HG02885 (cell line): ENCODE measurements at regions not wholly inside any gene's neighbourhood (a gene's known extent, or its start where the extent isn't known, plus 50 kb on each side); places are given as distances from the start of the nearest gene placed in this dataset.
"Not testable (repeated sequence)": the region's sequence is repeated elsewhere in the genome, so short reads cannot be mapped to it uniquely, and the experiment has no call there.

Source experiments
- ATAC-seq: cut with Tn5 transposase; IDR thresholded peaks from one replicate; pipeline ENCODE4 v1.9.1; 2021; ENCODE audit warnings: mild to moderate bottlenecking; ENCODE audit not compliant: unreplicated experiment, poor library complexity

DNA sequence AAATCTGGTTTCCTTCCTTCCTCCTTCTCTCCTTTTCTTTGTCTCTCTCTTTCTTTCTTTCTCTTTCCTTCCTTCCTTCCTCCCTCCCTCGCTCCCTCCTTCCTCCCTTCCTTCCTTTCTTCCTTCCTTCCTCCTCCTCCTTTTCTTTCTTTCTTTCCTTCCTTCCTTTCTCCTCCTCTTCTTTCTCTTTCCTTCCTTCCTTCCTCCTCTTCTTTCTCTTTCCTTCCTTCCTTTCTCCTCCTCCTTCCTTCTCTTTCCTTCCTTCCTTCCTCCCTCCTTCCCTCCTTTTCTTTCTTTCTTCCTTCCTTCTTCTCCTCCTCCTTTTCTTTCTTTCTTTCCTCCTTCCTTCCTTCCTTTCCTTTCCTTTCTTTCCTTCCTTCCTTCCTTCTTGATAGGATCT lies 61.2 kb downstream of the VIP start:
- ATAC-seq, result no peak

DNA sequence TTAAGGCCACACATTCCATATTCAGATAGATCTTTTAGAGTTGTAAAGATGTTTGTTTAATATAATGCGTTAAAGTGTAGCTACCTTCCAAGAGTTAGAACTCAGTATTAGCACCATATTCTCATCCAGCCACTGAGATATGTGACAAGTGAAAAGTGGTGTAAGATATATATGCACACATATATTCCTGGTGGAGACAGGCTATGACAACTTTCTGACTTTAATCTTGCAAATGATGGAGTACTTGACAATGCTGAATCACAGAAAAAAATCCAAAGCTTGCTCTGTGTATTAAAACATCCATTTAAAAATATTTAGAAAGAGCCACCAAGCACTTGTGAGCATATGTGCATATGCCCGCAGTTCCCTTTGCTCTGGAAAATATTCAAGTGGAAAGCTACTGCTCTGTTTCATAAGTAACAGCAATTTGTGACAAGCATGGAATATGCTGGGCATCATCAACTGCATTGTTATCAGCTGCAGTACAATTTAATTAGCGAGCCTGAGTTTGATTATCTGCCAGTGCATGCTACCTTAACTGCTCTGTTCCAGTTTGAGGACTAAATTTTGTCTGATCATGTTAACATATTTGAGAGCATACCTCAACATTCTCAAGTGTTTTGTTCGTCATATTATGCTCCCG lies 64.8 kb downstream of the VIP start:
- no peak for ATAC-seq

DNA sequence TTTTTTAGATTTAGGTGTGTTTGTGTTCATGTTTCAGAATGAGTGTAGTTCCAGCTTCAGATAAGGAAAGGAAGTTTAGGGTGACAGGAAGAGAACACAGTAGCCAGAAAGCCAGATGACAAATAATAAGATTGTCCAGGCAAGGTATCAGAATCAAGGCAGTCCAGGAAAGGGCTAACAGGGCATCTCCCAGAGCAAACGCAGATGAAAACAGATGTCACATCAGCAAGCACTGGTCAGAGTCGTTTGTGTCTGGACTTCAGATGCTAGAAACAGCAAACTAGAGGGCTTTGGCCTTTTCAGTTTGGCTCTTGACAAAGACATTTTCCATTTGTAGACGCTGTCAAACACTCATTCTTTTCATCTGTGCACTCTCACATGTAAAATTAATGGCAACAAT lies 65.5 kb downstream of the VIP start:
- no peak for ATAC-seq

DNA sequence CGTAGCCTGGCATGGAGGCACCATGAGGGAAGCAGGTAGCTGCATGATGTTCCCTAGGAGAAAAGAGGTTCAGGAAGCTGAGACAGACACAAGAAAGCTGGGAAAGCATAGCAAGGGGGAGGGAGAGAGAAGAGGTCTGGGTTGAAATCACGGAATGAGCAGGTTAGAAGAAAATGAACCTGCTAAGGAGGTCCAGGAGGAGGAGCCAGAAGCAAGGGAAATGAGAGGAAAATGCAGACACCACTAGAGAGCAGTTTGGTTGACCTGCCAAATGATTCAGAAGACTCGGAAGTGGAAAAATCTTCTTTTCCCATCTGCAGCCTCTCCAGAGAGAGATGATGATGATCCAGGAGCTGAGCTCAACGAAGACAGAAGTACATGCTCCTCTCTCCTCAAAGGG lies 70.9 kb downstream of the VIP start:
- ATAC-seq, result no peak

DNA sequence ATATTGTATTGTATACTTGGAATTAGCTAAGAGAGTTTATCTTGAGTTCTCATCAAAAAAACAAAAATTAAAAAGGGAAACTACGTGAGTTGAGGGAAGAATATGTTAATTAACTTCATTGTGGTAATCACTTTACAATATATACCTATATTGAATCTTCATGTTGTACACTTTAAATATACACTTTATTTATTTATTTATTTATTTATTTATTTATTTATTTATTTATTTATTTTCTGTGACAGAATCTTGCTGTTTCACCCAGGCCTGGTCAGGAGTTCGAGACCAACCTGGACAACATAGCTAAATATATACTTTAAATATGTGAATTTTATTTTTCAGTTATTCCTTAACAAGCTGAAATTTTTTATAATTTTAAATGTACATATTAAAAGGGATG lies 74.1 kb downstream of the VIP start:
- ATAC-seq, result no peak

DNA sequence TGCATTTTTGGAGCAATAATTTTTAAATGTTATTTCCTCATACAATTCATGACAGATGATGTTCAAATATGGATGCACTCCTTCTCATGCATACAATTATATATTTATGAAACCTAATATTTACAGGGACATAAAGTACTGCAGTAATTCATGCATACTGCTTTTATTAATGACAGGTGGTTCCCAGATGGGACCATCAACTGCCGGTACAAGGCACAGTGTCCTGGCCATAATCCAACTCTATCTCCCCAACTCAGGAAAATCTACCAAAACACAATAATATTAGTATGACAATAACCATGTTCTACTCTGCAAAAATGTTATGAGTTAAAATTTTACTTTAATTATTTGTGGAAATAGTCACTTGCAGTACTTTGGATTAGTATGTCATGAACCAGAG lies 77.8 kb downstream of the VIP start:
- ATAC-seq, result no peak

DNA sequence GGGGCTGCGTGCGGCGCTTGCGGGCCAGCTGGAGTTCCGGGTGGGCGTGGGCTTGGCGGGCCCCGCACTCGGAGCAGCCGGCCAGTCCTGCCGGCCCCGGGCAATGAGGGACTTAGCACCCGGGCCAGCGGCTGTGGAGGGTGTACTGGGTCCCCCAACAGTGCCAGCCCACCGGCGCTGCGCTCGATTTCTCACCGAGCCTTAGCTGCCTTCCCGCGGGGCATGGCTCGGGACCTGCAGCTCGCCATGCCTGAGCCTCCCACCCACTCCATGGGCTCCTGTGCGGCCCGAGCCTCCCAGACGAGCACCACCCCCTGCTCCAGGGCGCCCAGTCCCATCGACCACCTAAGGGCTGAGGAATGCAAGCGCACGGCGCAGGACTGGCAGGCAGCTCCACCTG lies 83.8 kb downstream of the VIP start:
- not testable (repeated sequence) for ATAC-seq

DNA sequence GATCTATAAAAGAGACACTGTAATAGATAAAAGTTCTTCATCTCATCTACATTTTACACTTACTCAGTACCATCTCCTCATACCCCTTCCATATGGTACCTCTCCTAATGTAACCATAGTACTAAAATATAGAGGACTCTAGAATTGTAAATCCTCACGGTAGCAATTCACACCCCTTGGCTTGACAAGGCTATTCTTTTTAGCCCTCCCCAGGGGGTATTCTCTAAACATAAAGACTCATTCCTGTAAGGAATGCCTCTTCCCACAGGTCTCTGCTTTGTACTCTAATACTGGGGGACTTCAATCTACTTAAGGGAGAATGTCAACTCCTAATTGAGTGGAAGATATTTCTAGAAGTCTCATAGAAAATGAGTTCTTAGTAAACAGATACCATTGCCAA lies 85.9 kb downstream of the VIP start:
- ATAC-seq, result no peak

DNA sequence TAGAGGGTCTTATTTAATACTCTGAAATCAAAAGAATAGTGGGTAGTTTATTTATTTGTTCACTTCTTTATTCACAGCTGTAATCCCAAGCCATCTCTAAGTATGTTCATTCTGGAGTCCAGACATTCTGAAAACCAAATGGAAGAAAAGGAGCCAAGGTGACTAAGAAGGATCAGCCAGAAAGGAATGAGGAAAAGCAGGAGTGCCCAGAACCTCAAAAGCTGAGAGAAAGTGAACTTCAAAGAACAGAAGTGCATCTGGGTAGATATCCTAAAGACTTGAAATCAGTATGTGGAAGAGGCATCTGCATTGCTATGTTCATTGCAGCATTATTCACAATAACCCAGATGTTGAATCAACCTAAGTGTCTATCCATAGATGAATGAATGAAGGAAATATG lies 94.8 kb downstream of the VIP start:
- no peak for ATAC-seq

DNA sequence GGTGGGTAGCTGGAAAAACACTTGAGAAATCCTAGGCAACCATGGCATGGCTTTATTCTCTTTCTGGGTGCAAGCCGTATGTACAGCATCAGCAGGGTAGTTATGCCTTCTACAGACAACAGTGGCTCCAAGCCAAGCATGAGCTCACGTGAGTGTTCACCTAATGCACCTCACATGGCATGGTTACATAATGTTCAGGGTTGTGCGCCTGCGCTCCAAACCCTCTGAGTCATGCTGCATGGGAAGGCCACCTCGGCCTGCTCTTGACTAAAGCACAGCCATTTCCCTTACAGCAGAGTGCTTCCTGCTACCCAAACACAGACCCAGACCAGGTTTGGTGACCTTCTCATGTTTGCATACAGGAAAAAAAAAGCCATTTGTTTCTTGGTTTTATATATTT lies 96.2 kb downstream of the VIP start:
- ATAC-seq, result no peak

DNA sequence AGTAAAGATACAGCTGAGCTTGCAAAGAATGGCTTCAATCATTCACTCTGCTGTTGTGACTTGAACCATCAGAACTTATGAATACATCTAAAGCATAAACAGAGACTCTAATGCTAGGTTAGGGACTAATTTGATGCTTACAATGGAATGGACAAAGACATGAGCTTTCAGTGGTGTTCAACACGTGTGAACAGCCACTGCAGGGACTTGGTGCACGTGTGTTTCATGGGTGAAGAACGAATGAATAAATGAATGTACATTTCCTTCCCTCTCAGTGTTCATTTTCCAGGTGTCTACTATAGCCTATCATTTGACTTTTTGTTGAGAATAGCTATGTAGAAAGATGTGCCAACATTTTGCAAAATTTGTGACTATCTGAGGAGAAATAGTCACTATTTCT lies 98.3 kb downstream of the VIP start:
- ATAC-seq, result no peak

DNA sequence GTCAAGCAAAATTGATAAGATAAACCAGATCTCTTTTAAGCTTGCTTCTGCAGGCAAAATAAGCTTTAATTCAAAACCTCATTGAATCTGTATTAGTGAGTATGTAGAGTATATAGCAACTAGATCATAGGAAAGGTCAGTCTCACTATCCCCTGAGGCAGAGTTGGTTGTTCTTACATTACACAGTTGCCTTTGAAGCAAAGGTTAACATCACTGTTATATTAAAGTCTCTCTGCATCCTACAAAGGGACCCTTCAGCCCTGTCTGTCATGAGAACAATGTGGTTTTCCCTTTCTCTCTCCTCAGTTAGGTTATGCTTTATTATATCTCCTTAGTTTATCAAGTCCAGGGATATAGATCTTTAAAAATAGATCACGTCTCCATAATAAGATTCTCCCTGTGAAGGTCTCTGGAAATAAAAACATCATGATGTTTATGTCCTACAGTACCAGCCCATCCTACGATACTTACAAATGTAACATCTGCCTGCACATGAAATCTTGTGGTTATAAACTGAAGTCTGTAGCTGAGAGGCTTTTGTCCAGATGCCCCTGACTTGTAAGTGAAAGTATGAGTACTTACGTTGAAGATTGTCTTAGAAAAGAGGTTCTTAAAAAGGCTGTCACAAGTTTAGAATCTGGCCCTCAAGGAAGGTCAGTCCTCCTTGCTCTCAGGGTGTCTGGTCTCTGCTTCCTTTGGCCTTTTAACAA lies 103.6 kb downstream of the VIP start:
- ATAC-seq, result no peak

DNA sequence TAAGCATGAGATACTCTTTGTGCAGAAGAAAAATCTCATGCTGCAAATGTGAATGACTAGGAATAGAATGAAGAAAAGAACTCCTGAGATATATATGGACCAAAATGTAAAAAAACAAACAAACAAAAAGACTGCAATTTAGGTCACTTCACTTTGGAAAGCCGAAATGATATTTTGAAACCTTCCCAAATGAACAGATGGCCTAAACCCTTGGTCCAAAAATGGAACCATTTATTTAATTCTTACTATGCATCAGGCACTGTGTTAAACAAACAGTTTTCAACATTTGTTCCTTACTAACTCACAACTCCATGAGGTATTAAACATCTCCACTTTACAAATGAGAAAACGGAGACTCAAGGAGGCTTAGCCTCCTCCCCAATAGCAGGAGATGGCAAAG lies 107.5 kb downstream of the VIP start:
- no peak for ATAC-seq

DNA sequence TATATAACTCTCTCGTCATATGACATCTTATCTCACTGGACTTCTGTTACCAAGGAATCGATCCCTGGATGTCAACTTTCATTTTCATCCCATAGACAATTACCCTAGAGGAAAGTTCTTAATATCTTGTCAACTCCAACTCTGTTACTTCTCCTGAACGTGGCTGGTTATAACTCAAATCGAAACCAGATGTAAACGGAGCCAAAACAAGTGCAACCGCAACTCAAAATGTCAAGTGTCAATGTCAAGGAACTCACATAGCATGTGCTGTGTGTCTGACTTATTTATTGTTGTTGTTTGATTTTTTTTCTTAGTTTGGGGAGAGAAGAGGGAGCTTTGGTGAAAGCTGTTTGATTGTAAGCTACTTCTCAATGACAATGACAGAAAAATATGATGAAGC lies 108.6 kb downstream of the VIP start:
- peak; percentile 85 for ATAC-seq

DNA sequence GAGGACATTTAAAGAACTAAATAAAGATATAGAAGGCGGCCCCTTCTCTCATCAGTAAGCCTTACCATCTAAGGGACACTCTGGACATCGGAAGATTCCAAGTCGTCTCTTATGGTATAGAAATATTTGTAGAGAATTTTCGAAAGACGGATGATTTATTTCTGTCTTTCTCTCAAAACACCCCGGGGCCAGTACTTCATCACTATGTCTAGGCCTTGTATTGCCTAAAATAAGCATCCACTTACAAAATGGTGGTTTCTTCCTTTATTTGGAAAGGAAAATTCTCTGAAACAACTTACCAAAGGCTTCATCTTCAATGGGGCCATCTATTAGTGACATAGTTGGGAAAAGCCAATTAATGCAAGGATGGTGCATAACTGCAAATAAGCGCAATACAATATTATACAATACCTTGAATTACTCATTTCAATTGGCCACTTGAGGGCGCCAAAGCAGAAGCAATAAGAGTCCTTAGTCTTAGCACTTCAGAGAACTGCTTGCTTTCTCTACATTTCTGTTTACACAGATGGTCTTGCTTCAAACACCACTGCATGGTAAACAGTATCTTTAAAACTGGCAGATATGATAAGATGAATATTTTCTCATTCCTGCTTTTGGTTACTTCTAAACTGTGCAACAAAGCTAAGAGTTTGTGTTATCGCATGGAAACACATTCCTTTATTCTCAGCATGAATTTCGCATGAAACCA lies 113.2 kb downstream of the VIP start:
- ATAC-seq, result peak; percentile 88

DNA sequence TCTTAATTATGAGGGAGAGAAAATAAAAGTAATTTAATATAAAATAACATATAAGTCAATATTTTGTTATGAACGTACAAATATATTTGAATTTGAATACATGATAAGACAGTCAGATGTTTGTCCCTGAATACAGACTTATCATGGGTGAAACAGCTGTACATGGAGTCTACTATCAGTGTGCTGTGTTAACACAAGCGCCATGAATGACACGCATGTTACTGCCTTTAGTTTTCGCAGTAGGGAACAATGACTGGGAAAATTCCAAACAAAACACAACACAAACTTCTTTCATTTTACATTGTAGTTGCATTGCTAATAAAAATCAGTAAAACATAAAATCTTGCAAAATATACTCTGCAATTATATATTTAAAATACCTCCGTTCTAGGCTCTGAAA lies 108.6 kb downstream of the FBXO5 start:
- ATAC-seq, result no peak

DNA sequence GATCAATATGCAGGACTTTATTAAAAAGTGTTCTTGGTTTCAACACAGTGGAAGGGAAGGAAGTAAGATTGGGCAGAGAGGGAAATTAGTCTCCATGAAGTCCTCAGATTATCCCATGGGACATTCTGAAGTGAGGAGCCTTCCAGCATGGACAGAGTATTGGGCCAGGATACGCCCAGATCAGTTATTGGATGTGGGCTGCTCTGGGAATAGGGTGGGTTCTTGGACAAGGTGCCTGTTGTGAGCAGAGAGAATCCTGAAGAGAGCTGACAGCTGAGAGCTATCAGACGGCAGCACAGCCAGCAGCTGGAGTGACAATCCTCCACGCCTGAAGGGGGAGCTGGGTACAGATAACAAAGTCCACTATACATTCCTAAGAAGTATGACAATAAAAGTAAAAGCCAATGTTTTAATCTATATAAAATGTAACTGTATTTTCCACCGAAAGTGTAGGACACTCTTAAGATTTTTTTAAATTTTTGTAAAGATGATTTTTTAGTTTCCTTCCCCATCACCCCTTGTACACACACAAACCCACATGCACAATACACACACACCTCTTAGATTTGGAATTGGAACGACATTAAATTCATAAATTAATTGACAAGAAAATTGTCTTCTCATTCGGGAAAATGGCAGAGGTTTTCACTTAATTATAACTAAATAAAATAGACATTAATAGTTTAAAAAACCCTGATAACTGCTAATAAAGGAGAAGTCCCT lies 107.8 kb downstream of the FBXO5 start:
- no peak for ATAC-seq

DNA sequence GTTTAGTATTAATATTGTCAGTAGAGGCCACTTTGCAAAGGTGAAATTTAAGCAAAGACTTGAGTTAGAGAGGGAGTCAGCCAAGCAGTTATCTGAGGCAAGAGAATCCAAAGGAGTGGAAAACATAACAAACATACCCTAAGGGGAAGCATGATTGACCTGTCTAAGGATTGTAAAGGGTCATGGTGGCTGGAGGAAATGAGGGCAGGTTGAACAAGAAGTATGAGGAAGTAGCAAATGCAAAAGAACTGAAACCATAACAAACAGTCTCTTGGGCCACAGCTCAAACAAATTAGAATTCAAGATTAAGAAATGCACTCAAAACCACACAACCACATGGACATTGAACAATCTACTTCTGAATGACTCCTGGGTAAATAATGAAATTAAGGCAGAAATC lies 103.2 kb downstream of the FBXO5 start:
- ATAC-seq, result no peak

DNA sequence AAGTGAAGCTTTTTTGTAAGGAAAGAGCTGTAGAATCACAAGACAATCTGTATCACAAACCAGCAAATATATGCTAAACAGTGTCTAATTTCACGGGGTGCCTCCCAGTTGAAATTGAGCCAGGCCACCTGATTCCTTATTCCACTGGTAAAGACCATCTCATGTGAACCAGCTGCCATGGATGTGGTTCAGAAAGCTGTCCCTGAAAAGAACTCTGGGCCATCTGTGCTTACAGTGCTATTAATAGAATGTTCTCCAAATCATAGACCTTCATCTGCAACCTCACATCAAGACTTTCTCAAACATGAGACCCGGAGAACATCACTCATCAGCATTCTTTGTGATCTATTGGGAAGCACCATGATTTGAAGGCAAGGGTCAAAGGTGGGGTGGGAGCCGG lies 89.7 kb downstream of the FBXO5 start:
- no peak for ATAC-seq

DNA sequence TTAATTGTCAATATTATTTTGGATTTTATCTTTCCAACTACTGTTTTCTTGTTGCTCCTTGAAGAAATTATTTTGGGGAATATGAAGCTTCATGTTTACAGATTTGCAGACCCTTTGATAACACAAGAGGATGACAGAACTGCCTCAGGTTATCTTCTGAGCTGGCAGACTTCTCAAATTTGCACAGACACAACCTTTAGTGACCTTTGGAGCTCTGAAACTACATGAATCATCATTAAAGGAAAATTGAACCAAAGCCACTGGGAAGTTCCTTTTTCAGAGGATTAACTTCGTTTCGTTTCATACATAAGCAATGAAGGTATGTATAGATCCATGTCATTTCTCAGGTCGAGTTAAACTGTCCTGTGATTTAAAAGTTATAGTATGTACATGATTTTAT lies 85.9 kb downstream of the FBXO5 start:
- ATAC-seq, result no peak

DNA sequence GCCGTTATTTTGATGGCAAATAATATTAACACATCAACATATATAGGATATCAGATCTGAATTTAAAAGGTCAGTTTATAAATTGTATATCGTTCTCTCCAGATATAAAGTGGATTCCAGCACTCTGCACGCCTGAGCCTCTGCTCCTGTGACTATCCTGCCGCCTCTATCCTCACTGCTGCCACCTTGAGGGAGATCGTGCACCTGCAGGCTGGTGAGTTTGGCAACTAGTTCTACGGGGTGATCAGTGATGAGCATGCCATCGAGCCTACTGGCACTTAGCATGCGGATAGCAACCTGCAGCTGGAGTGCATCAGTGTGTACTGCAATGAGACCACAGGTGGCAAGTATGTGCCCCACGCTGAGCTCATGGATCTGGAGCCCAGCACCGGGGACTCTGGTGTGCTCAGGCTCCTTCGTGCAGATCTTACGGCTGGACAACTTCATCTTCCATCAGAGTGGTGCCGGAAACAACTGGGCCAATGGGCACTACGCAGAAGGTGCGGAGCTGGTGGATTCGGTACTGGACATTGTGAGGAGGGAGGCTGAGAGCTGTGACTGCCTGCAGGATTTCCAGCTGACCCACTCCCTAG lies 84.9 kb downstream of the FBXO5 start:
- peak; percentile 99 for ATAC-seq
